GM10248 (cell line): ENCODE measurements at regions not wholly inside any gene's neighbourhood (a gene's known extent, or its start where the extent isn't known, plus 50 kb on each side); places are given as distances from the start of the nearest gene placed in this dataset.

Experiments used
- CTCF ChIA-PET: fragments of 300-600 bp; sonication (Branson Sonifier 250); formaldehyde crosslinking; extraction: SDS; loops from one replicate; lab custom pipeline; 2021; ENCODE audit warnings: antibody characterized with exemption; lab: Yijun Ruan, JAX
- POLR2A ChIA-PET: fragments of 350-650 bp; sonication (Branson Sonifier 250); formaldehyde crosslinking; extraction: SDS; loops from one replicate; lab custom pipeline; 2020; ENCODE audit warnings: antibody characterized with exemption; lab: Yijun Ruan, JAX
- DNase-seq: peaks from one replicate; pipeline ENCODE4 v3.0.0; 2012; ENCODE audit errors: extremely low spot score
- CTCF ChIP-seq: IDR thresholded peaks from 2 replicates; pipeline ENCODE4 v1.5.1; 2012; ENCODE audit warnings: mild to moderate bottlenecking, low read depth; ENCODE audit errors: extremely low read depth, missing control alignments, control extremely low read depth

- ChIA-PET CTCF (interaction anchor here (1.2 to 1.7 kb wide), 2 partner anchors 16 to 20 kb away, joined by 5 to 6 read pairs; no protein-coding TSS in a partner anchor), POLR2A (no interaction called here)
- no peak for TF ChIP-seq CTCF
- DNase-seq = no peak
These were observed 54.6 kb upstream of the RWDD3 start for GRCh38 chr1:95179205-95179986.

- no peak for TF ChIP-seq CTCF
- DNase-seq = no peak
- ChIA-PET CTCF (interaction anchor here (1.2 to 1.7 kb wide), 3 partner anchors 12 to 19 kb away, joined by 3 to 6 read pairs (median 5); no protein-coding TSS in a partner anchor), POLR2A (no interaction called here)
These were observed 53.6 kb upstream of the RWDD3 start for GRCh38 chr1:95180371-95180770.

GRCh38 chr1:95181096-95181495, 52.9 kb upstream of the RWDD3 start:
- DNase-seq = no peak
- CTCF ChIA-PET = interaction anchor here (1.4 to 1.7 kb wide), 2 partner anchors 13 to 18 kb away, joined by 3 to 5 read pairs; no protein-coding TSS in a partner anchor
- TF ChIP-seq CTCF = no peak
- POLR2A ChIA-PET = no interaction called here

GRCh38 chr1:95183952-95184351, 50.1 kb upstream of the RWDD3 start:
- POLR2A ChIA-PET = no interaction called here
- no peak for DNase-seq
- CTCF ChIA-PET = no interaction called here
- no peak for TF ChIP-seq CTCF
